GM19467 (cell line): ENCODE measurements at regions not wholly inside any gene's neighbourhood (a gene's known extent, or its start where the extent isn't known, plus 50 kb on each side); places are given as distances from the start of the nearest gene placed in this dataset.

Source experiments
- ATAC-seq: cut with Tn5 transposase; IDR thresholded peaks from one replicate; pipeline ENCODE4 v1.9.1; 2021; ENCODE audit warnings: mild to moderate bottlenecking, moderate library complexity; ENCODE audit not compliant: unreplicated experiment

DNA sequence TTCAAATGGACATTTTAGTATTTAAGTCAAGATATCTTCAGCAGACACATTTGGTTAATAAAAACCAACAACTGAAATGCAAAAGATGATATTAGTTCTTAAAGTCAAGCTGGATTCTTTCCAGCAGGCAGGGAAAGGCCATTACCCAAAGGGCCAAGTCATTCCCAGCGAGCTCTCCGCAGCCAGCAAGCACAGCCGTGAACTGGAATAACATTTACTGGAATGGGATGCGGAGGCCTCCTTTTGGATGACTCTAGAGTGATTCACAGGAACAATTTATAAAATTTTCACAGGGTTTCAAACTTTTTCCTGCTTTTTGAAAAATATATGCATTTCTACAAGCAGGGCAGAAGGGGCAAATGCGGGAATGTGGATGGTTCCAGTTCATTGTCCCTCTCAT is 76.6 kb upstream of the DAB2 start:
- no peak for ATAC-seq

DNA sequence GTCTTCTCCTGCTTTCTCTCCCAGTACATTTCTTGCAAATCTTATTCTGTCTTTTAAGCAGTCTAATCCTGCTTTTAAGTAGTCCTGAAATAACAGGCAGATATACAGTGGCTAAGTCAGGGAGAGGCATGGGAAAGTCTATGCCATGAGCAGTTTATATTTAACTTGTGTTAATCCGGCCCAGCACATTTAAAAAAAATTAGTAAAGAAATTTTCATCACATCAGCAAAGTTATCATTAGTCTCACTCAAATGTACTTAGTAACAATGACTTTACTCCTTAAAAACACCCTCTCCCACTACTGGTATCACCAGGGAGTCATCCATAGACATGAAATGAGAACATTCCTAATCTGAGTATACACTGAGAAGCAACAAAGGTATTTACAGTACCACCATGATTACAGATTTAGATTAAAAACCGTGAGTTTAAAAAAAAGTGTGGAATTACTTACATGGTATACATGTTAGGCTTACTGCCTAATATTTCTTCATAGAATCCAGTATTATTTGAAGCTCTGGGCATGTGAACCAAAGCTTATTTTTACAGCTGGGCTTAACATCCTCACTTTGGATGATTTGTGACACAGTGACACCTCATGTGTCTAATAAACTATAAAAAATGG is 75.9 kb upstream of the DAB2 start:
- ATAC-seq: no peak

DNA sequence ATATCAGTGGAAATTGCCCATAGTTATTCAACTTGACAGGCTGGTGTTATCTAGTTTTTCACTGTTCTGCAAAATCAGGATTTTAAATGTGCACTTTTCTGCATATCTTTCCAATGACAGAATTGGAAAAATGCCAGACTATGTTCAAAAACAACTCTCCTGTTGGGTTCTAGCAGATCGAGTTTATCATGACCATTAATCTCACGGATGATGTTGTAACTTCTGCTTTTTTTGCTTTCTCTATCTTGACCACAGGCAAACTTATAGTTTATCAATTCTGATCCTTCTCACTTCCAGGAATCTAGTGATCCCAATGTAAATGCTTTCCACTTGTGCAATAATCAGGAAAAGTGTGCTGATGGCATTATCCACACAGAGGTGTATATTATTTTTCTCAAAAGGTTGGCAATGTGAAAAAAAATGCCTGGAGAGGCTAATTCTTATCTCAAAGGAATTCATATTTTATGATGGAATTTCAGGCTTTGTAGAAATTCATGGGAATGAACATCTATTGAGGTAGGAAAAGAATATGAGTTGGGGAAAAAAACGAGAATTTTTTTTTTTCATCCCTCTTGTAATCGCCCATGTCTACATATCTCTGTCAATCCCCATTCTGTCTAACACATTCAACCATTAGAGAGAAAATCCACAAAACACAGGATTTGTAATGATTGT is 73.6 kb upstream of the DAB2 start:
- no peak for ATAC-seq

DNA sequence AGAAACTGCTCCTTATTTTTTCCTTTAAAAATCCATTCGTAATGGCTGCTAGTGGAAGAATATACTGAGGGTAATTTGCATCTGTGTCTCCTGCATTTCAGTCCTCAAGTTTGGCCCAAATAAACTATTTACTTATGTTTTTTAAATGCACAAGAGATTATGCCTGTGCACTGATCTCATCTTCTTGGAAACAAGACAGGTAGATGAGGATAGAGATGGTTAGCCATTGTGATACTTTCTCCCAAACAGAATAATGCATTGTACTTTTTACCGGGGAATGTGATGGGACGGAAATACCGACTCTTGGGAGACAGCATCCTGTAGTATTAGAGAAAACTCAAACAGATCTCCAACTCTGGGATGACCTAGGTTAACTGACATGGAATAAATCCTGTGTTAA is 72.5 kb upstream of the DAB2 start:
- no peak for ATAC-seq

DNA sequence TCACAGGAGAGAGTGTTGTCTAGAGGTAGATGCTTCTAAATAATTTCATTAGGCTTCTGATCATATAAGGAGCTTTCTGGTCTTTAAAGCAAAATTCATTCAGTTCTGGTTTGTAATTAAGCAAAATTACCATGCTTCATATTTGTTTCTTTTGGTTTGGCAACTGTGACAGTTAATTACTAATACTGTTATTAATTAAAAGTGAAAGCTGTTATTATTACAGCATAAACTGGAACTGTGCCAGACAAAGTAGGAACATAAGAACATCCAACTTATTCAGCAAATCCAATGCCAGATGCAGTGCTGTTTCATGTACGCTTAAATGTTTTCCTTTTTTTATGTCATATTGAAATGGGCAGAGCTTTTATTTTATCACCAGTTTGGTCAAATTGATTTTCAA is 70.4 kb upstream of the DAB2 start:
- ATAC-seq: no peak

DNA sequence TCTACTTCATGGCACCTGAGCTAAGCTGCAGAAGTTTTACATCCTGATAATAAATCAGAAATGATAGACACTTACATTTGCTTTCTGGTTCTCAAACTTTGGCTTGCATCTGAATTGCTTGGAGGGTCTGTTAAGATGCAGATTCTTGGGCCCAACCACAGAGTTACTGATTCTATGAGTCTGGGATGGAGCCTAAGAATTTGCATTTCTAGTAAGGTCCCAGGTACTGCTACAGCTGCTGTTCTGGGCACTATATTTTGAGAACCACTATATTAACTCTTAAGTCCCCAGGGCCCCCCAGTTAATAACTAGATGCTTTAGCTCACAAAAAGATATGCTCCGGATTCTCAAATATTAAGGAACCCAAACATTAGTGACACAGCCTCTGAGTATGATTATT is 69.8 kb upstream of the DAB2 start:
- ATAC-seq: no peak

DNA sequence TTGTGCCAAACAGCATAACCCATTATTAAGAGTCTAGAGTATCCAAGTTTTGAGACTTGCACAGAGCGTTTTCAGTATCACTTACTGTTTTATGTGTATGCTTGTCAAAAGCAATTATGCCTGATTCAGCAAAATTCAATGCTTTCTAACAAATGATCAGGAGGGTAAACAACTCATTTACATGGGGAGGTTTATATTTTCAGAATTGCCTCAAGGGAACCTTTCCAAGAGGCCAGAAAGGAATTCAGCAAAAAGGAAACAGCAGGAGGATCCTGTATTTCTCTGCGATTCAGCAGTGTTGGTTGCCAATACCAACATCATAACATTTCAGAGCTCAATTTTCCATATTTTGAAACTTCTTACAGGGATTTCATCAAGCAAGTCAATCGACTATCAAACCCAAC is 69.3 kb upstream of the DAB2 start:
- ATAC-seq: no peak

DNA sequence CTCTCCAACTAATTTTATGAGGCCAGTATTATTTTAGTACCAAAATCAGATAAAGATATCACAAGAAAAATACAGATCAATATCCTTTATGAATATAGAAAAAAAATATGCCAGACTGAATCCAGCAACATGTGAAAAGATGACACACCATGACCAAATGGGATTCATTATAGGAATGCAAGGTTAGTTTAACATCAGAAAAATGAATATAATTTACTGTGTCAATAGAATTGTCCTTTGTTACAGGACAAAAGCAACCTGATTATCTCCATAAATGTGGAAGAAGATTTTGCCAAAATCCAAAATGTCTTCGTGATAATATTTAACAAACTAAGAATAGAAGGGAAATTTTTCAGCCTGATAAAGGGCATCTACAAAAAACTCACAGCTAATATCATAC is 66.4 kb upstream of the DAB2 start:
- no peak for ATAC-seq

DNA sequence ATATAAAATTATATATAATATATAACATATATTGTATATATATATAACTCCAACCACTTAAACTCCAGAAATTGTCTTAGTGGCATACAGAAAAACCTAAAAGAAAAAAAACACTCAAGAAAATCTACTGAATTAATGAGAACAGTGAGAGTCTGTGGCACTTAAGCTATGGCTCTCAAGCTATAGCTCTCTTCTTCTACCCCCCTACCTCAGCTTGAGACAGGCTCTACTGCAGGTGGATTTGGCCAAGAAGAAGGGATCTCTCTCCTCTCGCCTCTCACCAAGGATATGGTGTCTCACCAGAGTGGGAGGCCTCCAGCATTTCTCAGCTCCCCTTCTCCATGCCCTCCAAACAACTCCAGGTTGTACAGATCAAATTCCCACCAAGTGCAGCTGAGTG is 64.5 kb upstream of the DAB2 start:
- ATAC-seq: no peak

DNA sequence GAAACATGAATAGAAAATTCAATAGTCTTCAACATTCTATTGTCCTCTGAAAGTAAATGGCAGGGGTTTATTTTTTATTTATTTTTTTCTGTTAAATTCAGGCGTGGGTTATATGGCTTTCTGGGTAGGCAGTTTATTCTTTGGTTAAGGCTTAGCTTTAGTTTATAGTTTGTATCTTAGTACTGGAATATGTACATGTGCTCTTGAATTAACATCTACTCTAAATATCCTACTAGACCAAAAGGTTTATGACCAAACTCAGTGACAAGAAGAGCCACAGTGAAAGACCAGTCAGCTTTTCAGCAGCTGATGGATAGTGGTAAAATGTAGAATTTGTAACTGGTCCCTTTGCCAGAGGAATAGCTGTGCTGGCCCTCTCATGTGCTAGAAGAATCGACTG is 62.0 kb upstream of the DAB2 start:
- no peak for ATAC-seq

DNA sequence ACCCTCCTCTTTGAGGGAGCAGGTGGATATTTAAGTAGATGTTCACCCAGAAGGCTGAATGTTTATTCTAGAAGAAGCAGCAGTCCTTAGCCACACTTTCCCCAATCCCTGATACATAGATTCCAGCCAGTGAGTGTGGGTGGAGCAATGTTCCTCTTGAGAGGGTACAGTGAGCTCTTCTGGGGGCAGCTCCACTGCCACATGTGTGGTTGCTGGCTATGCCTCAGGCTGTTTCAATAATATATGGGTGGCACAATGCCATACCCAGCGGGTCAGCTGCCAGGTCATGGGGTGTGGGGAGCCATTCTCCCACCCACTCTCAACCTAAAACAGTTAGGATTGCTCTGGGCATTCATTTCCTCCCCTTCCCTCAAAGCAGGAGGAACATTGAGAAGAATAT is 61.6 kb upstream of the DAB2 start:
- no peak for ATAC-seq

DNA sequence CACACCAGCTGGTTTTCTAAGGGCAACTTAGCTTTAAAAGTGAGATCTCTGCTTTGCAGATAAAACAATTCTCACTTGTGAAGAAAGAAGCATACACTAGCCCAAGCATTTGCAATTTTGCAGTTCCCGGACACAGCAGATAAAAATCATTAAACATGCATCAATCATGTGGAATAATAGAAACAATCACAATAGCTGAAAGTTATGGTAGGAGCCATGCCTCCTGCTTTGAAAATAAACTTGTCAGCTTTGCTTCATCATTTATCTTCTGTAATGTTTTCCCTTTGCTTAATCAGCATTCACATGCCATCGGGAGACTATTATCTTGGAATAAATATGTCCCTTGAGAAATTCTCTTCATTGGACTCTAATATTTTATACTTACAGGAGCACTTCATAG is 60.3 kb upstream of the DAB2 start:
- ATAC-seq: no peak

DNA sequence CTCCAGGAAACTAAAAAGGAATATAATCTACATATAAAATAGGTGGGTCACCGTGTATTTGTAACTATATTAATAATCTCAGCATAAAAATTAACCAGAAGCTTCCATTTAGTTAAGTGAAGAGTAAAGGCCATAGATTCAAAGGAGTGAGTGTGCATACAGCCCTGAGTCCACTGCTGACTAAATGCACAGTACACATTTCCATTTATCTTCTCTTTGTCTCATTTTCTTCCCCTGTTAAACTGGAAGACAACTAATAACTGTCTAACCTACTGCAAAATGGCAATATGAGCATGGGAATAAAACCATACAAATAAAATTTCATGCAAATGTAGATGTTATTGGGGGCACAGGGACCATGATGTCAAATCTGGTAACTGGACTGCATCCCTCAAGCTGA is 59.9 kb upstream of the DAB2 start:
- no peak for ATAC-seq

DNA sequence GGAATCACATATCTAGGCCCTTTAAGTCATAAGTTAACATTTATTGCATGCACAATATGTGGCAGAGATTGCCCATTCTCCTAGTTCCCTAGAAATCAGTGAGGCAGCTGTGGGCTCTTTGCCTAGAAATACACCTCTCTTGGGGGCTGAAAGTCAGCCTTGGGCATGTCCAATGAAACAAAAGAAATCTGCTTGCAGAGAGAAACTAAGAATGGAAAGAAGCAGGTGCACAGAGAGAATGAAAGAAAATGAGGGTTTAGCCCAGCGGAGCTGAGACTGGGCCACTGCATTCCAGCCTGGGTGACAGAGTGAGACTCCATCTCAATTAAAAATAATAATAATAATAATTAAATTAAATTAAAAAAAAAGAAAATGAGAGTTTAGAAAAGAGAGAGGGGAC is 57.3 kb upstream of the DAB2 start:
- no peak for ATAC-seq

DNA sequence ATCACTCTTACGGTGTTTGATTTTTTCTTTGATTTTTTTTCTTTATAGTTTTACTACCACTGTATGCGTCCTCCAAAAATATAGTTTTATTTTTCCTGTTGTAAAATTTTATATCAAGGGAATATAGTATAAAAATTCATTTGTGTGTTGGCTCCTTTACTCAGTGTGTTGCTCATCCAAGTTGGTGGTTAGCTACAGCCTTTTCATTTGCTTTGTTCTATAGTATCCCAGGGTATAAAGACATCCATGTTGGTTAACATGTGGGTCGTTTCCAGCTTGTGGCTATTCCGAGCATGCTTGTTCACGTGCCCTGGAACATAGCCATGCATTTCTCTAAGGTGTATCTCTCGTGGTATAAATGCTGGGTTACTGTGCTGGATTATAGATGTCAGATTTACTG is 54.8 kb upstream of the DAB2 start:
- no peak for ATAC-seq

DNA sequence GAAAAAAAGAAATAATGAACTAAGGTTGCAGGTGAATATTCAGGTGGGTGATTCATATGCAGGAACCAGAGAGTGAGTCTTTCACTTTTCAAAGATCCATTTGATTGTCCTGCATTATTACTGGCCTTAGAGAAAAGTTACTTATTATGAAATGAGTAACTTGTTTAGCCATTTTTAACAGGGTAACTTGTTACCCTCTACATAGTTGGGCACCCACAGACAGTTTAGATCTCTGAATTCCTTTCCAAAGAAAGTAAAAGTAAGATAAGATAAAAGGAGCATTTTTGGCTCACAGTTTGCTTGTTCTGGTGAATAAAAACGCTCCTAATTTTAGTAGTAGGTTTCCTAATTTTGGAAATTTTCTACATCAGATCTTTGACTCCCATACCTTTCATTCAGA is 54.1 kb upstream of the DAB2 start:
- no peak for ATAC-seq

DNA sequence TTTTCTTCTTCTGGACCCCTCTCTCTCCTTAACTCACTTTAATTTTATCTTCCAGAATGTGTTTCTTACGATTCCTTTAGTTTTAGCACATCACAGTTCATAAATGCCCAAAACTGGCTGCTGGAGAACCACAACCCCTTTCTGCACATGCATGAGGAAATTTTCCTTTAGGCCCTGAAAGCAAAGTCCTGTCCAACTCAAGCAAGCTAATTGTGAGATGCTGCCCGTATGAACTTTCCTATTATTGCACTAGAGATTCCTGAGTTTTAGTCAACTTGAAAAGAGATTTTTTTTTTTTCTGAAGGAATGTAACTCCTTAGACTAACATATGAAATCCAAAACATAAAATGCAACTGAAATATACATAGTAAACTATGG is 52.1 kb upstream of the DAB2 start:
- ATAC-seq: no peak

DNA sequence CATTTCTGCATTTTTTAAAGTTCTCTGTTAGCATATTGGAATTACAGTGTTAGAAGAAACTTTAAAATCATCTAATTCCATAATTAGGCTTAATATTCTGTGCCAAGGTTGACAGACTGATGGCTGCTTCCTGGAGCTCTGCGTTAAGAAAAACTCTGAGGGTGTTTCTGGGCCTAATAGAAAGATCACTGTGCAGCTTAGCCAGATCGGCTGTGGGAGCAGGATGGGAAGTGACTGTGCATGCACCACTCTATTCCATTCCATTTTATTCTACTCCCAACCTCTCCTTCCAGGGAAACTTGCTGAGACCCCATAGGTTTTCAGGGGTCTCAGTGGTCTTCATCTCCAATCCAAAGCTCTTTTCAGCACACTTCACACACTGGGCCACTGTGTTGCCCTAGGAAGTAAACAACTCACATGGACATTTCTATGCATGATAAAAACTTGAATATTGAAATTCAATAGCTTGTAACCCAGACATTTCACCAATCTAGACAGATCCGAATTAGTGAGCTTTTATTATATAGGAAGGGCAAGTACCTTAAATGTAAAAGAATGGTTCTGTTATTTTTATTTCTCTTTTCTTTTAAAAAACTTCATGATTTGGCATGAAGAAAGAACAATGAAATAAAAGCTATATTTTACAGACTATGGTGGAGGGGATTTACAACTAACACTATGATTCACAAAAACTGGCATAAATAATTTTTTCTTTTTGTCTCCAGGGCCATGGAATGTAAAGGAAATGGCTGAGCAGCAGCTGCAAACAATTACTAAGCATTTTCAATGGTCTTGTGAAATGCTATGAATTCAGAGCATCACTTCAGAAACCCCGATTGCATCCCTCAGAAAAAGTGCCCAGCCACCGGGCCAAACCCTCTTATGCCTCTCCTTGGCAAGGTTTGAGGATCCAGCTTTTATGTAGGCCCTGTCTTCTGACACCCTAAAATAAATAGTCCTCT is 51.4 kb upstream of the DAB2 start:
- ATAC-seq: no peak

DNA sequence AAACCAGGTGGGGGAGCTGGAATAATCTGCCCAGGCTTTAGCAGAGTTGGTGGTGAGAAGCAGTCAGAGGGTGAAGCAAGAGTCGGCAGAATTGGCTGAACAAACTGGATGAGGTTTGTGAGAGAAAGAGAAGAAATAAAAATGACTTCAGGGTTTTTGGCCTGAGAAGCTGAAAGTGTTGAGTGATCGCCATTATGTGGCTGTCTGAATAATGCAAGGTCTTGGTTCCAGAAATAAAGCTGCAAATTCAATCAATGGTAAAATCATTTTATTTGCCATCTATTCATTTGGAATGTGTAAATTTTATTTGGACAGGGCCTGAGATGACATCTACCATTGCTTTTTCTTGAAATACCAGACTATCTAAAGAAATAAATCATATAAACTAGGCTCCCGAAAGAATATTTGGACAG is 50.4 kb upstream of the DAB2 start:
- ATAC-seq: no peak
